ENCODE measurements at regions not wholly inside any gene's neighbourhood (a gene's known extent, or its start where the extent isn't known, plus 50 kb on each side); places are given as distances from the start of the nearest gene placed in this dataset.

DNA sequence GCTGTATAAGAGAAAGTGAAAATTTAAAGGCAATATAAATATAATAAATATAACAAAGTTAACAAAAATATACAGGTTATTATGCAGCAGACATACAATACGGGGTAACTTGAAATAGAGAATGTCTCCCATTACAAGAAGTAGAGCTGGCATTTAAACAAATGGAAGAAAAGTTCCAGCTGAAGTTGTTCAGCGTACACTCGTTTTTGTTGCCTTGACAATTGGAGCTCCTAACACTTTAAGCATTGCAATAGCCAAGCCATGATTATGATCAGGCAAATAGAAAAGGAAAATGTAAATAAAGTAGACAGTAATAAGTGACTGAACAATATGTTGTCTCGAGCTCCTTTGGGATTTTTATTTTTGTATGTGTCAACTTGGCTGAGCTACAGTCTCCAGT, 737.8 kb upstream of the CELF2 start:
- H3K23ac ChIP-seq (ENCODE audit: low read depth, low read length) = no peak overlapping the region
- no peaks in the 10 kb centered on the region for H3K9me1 ChIP-seq (ENCODE audit: insufficient read depth, low read length)
- H3K4ac ChIP-seq (ENCODE audit: low read depth, low read length) = no peak overlapping the region
- no peak for DNase-seq
- no peak overlapping the region for H2BK5ac ChIP-seq (ENCODE audit: low read depth, low read length, poor library complexity, severe bottlenecking)
- H2BK120ac ChIP-seq (ENCODE audit: low read depth, low read length) = no peak overlapping the region
- no peak overlapping the region for H4K8ac ChIP-seq (ENCODE audit: low read depth in 2 of 2, low read length in 2 of 2)
- no peak overlapping the region for H3K14ac ChIP-seq (replicated peaks; ENCODE audit: low read depth, low read length)
- TF ChIP-seq RAD21 (IDR thresholded peaks at IDR 0.05; ENCODE audit: low read length) (no peak), MXI1 (IDR thresholded peaks at IDR 0.05; ENCODE audit: borderline replicate concordance, low read depth, low read length) (no peak), SMC3 (IDR thresholded peaks at IDR 0.05; ENCODE audit: low read depth, low read length) (no peak), NFE2L2 (IDR thresholded peaks at IDR 0.05; ENCODE audit: low read depth, low read length) (no peak), MAFK (IDR thresholded peaks at IDR 0.05; ENCODE audit: low read depth, low read length) (no peak), RCOR1 (IDR thresholded peaks at IDR 0.05; ENCODE audit: insufficient replicate concordance, low read length) (no peak), MAZ (IDR thresholded peaks at IDR 0.05; ENCODE audit: borderline replicate concordance, low read depth, low read length) (no peak), RFX5 (IDR thresholded peaks at IDR 0.05; ENCODE audit: low read depth, low read length) (no peak), FOS (IDR thresholded peaks at IDR 0.05; ENCODE audit: low read depth, low read length) (no peak), CEBPB (IDR thresholded peaks at IDR 0.05; ENCODE audit: low read depth, low read length) (no peak), POLR2A (IDR thresholded peaks at IDR 0.05; ENCODE audit: low read depth, low read length) (no peak), ELK1 (IDR thresholded peaks at IDR 0.05; ENCODE audit: borderline replicate concordance, low read depth, low read length) (no peak), BHLHE40 (IDR thresholded peaks at IDR 0.05; ENCODE audit: low read depth, low read length) (no peak), CHD1 (IDR thresholded peaks at IDR 0.05; ENCODE audit: low read depth, low read length) (no peak), CTCF (conservative IDR thresholded peaks at IDR 0.05; ENCODE audit: low read depth, low read length) (no peak)
- TF ChIP-seq, protein P1, sequence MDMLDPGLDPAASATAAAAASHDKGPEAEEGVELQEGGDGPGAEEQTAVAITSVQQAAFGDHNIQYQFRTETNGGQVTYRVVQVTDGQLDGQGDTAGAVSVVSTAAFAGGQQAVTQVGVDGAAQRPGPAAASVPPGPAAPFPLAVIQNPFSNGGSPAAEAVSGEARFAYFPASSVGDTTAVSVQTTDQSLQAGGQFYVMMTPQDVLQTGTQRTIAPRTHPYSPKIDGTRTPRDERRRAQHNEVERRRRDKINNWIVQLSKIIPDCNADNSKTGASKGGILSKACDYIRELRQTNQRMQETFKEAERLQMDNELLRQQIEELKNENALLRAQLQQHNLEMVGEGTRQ (IDR thresholded peaks at IDR 0.05; ENCODE audit: low read depth, low read length) = no peak
- H3K27ac ChIP-seq (ENCODE audit: insufficient read depth, low read length) = no peak overlapping the region
- no peak overlapping the region for H3K4me2 ChIP-seq (ENCODE audit: low read depth, low read length)
- no peak overlapping the region for H3K9ac ChIP-seq (ENCODE audit: low read depth, low read length)
- no CpG with 5 or more reads among the region's 4 CpGs for WGBS, 2 experiments (ENCODE audit: extremely low coverage in 2 of 2, insufficient read length in 1 of 2)
- ChIA-PET POLR2A (ENCODE audit: unreplicated experiment) (no interaction called here), CTCF (no interaction called here)
- no peaks in the 10 kb centered on the region for H3K4me1 ChIP-seq (ENCODE audit: control insufficient read depth, insufficient read depth, low read length)
- H3K4me3 ChIP-seq (ENCODE audit: insufficient read depth, low read depth, low read length) = no peak overlapping the region
- no TSS peak for BruUV-seq (replicated peaks)
- H2BK20ac ChIP-seq (ENCODE audit: low read depth, low read length) = no peak overlapping the region
- intact Hi-C loops (cut with micrococcal nuclease) = no loop called here
- no peaks in the 10 kb centered on the region for H3K9me3 ChIP-seq (ENCODE audit: control insufficient read depth, insufficient read depth, low read length)
- no peak overlapping the region for H2AK5ac ChIP-seq (ENCODE audit: low read depth, low read length)
- H3K27me3 ChIP-seq (ENCODE audit: control insufficient read depth, insufficient read depth, low read length) = no peaks in the 10 kb centered on the region
- no peak overlapping the region for H4K5ac ChIP-seq (ENCODE audit: low read depth, low read length)
- ATAC-seq (ENCODE audit: low read depth) = no peak
- in situ Hi-C loops (cut with MboI; ENCODE audit: low sequenced_read_pairs) = no loop called here
- H2AFZ ChIP-seq (replicated peaks; ENCODE audit: low read length, poor library complexity) = no peak overlapping the region
- dilution Hi-C loops (cut with HindIII; ENCODE audit: low sequenced_read_pairs, unreplicated experiment) = no loop called here
- no peak overlapping the region for H3K56ac ChIP-seq (ENCODE audit: extremely low read depth, insufficient read depth, low read length)
- H3K36me3 ChIP-seq (ENCODE audit: control insufficient read depth, insufficient read depth, low read length) = no peaks in the 10 kb centered on the region
- no peaks in the 10 kb centered on the region for H4K20me1 ChIP-seq (ENCODE audit: insufficient read depth, low read length)
- H4K91ac ChIP-seq (ENCODE audit: insufficient read depth, low read depth, low read length) = no peak overlapping the region
- no peak overlapping the region for H2AK9ac ChIP-seq (replicated peaks; ENCODE audit: low read depth, low read length, poor library complexity)
- H3K18ac ChIP-seq (ENCODE audit: low read depth, low read length) = no peak overlapping the region
- no peak overlapping the region for H2BK15ac ChIP-seq (ENCODE audit: low read depth, low read length)
- no peaks in the 10 kb centered on the region for H3K79me1 ChIP-seq (ENCODE audit: low read depth in 1 of 2, low read length in 2 of 2)

All from IMR-90 (cell line).